Femur (tissue), 1 donor: ENCODE measurements at regions not wholly inside any gene's neighbourhood (a gene's known extent, or its start where the extent isn't known, plus 50 kb on each side); places are given as distances from the start of the nearest gene placed in this dataset.

Source experiments
- DNase-seq: peaks from one replicate; pipeline ENCODE4 v3.0.0-alpha.2; 2017

- no peak for DNase-seq
Observed at GRCh38 chr2:18244845-18245244, 315.6 kb downstream of the RDH14 start.

GRCh38 chr2:18243816-18244215 lies 316.6 kb downstream of the RDH14 start:
- peak; percentile 36 for DNase-seq

GRCh38 chr2:18242716-18243115 lies 317.7 kb downstream of the RDH14 start:
- no peak for DNase-seq

- DNase-seq = no peak
Observed at GRCh38 chr2:18238209-18238608, 322.2 kb downstream of the RDH14 start.

- no peak for DNase-seq
Observed at GRCh38 chr2:18237298-18237697, 323.2 kb downstream of the RDH14 start.

GRCh38 chr2:18232731-18233438 lies 327.6 kb downstream of the RDH14 start:
- DNase-seq = no peak

- no peak for DNase-seq
Observed at GRCh38 chr2:18230668-18231067, 329.8 kb downstream of the RDH14 start.

GRCh38 chr2:18219676-18220075 lies 340.8 kb downstream of the RDH14 start:
- no peak for DNase-seq

- DNase-seq = no peak
Observed at GRCh38 chr2:18218160-18218933, 339.9 kb downstream of the KCNS3 start.

GRCh38 chr2:18214936-18215335 lies 336.5 kb downstream of the KCNS3 start:
- no peak for DNase-seq

GRCh38 chr2:18213986-18214385 lies 335.5 kb downstream of the KCNS3 start:
- no peak for DNase-seq

- DNase-seq = no peak
Observed at GRCh38 chr2:18209934-18210639, 331.6 kb downstream of the KCNS3 start.

- DNase-seq = no peak
Observed at GRCh38 chr2:18208956-18209355, 330.5 kb downstream of the KCNS3 start.

- DNase-seq = no peak
Observed at GRCh38 chr2:18200771-18201170, 322.3 kb downstream of the KCNS3 start.

- DNase-seq = no peak
Observed at GRCh38 chr2:18198677-18199076, 320.2 kb downstream of the KCNS3 start.

GRCh38 chr2:18194161-18194560 lies 315.7 kb downstream of the KCNS3 start:
- no peak for DNase-seq

GRCh38 chr2:18186816-18187613 lies 308.5 kb downstream of the KCNS3 start:
- DNase-seq = no peak

- no peak for DNase-seq
Observed at GRCh38 chr2:18182861-18183260, 304.4 kb downstream of the KCNS3 start.

GRCh38 chr2:18180912-18181311 lies 302.4 kb downstream of the KCNS3 start:
- DNase-seq = no peak

GRCh38 chr2:18180031-18180610 lies 301.7 kb downstream of the KCNS3 start:
- DNase-seq = no peak

GRCh38 chr2:18178736-18179349 lies 300.4 kb downstream of the KCNS3 start:
- DNase-seq = no peak

- no peak for DNase-seq
Observed at GRCh38 chr2:18176679-18177215, 298.3 kb downstream of the KCNS3 start.
